ENCODE measurements at regions not wholly inside any gene's neighbourhood (a gene's known extent, or its start where the extent isn't known, plus 50 kb on each side); places are given as distances from the start of the nearest gene placed in this dataset.

GRCh38 chr22:46084376-46084775 lies 66.0 kb upstream of the PPARA start:
- H3K9me3 ChIP-seq: no peaks in the 10 kb centered on the region
- peak overlapping the region in 3 of 4 donors; percentile 14 to 43 (median 23) for H3K4me3 ChIP-seq
- peaks cover 15 to 22% (median 18%) of the 10 kb centered on the region in 4 donors for H3K36me3 ChIP-seq
- 77 to 89% (median 86%) methylated on average over 13 to 14 of the region's 14 CpGs for WGBS, 5 donors
- intact Hi-C loops (cut with DNase I; ENCODE audit: low total_unique reads): no loop called here
- peaks cover 78 to 99% (median 86%) of the 10 kb centered on the region in 4 donors for H3K4me1 ChIP-seq
- H3K27me3 ChIP-seq: no peaks in the 10 kb centered on the region
- peak overlapping the region; percentile 82 to 100 (median 99) for H3K27ac ChIP-seq
- no peak for DNase-seq
- TF ChIP-seq POLR2A (IDR thresholded peaks at IDR 0.05): no peak

- peak; percentile 66 to 93 for DNase-seq
- intact Hi-C loops (cut with DNase I; ENCODE audit: low total_unique reads): no loop called here
- Histone ChIP-seq H3K36me3 (peaks cover 15 to 23% (median 18%) of the 10 kb centered on the region in 4 donors), H3K27me3 (no peaks in the 10 kb centered on the region), H3K27ac (peak overlapping the region; percentile 82 to 100 (median 99)), H3K9me3 (no peaks in the 10 kb centered on the region), H3K4me1 (peaks cover 80 to 99% (median 86%) of the 10 kb centered on the region in 4 donors), H3K4me3 (peak overlapping the region; percentile 10 to 43 (median 22))
- WGBS, 5 donors: 20 to 44% (median 26%) methylated on average over 30 to 35 of the region's 35 CpGs
- TF ChIP-seq POLR2A (IDR thresholded peaks at IDR 0.05): peak in 1 of 4 donors; percentile 13
- TF ChIP-seq POLR2AphosphoS5 (IDR thresholded peaks at IDR 0.05): peak; percentile 9 to 82 (median 64)
- no peak for TF ChIP-seq CTCF (IDR thresholded peaks at IDR 0.05)
- no peak for TF ChIP-seq EP300 (IDR thresholded peaks at IDR 0.05)
These were observed 65.1 kb upstream of the PPARA start for GRCh38 chr22:46084943-46085827.

GRCh38 chr22:46085828-46086576 lies 64.3 kb upstream of the PPARA start:
- Histone ChIP-seq H3K36me3 (peaks cover 17 to 29% (median 20%) of the 10 kb centered on the region in 4 donors), H3K9me3 (no peaks in the 10 kb centered on the region), H3K4me3 (peak overlapping the region; percentile 10 to 43 (median 22)), H3K27ac (peak overlapping the region; percentile 82 to 100 (median 99)), H3K4me1 (peaks cover 87 to 100% (median 94%) of the 10 kb centered on the region in 4 donors), H3K27me3 (no peaks in the 10 kb centered on the region)
- peak; percentile 87 to 91 for DNase-seq
- WGBS, 5 donors: 25 to 48% (median 41%) methylated on average over 35 to 37 of the region's 37 CpGs
- intact Hi-C loops (cut with DNase I; ENCODE audit: low total_unique reads): no loop called here
- TF ChIP-seq CTCF (IDR thresholded peaks at IDR 0.05) (no peak), POLR2AphosphoS5 (IDR thresholded peaks at IDR 0.05) (peak in 2 of 3 donors; percentile 68 to 88), EP300 (IDR thresholded peaks at IDR 0.05) (no peak), POLR2A (IDR thresholded peaks at IDR 0.05) (no peak)

- peak in 1 of 2 donors; percentile 24 for DNase-seq
- Histone ChIP-seq H3K27me3 (no peaks in the 10 kb centered on the region), H3K4me1 (peaks cover 91 to 100% (median 97%) of the 10 kb centered on the region in 4 donors), H3K36me3 (peaks cover 25 to 36% (median 27%) of the 10 kb centered on the region in 4 donors), H3K27ac (peak overlapping the region; percentile 82 to 100 (median 99)), H3K9me3 (no peaks in the 10 kb centered on the region), H3K4me3 (peak overlapping the region in 2 of 4 donors; percentile 23 to 43)
- TF ChIP-seq POLR2AphosphoS5 (IDR thresholded peaks at IDR 0.05) (peak in 1 of 3 donors; percentile 2), CTCF (IDR thresholded peaks at IDR 0.05) (no peak)
- intact Hi-C loops (cut with DNase I; ENCODE audit: low total_unique reads): no loop called here
- WGBS, 5 donors: 18 to 60% (median 37%) methylated on average over 11 to 18 of the region's 18 CpGs
These were observed 63.6 kb upstream of the PPARA start for GRCh38 chr22:46086577-46087335.

Data from stomach (tissue), 8 donors.